Ureter (tissue), 1 donor: ENCODE measurements at regions not wholly inside any gene's neighbourhood (a gene's known extent, or its start where the extent isn't known, plus 50 kb on each side); places are given as distances from the start of the nearest gene placed in this dataset.

Experiments used
- DNase-seq: peaks from one replicate; pipeline ENCODE4 v3.0.0-alpha.2; 2020; ENCODE audit warnings: low spot score
- donor health status: DM: yes; HTN: yes; CAD: no.

GRCh38 chr4:164402554-164402953, 351.4 kb upstream of the SMIM31 start:
- no peak for DNase-seq

GRCh38 chr4:164405774-164406173, 348.2 kb upstream of the SMIM31 start:
- DNase-seq: no peak

- no peak for DNase-seq
Observed at GRCh38 chr4:164408831-164409230, 345.1 kb upstream of the SMIM31 start.

GRCh38 chr4:164410401-164410800, 343.5 kb upstream of the SMIM31 start:
- DNase-seq: no peak

- DNase-seq: no peak
Observed at GRCh38 chr4:164412246-164412645, 341.7 kb upstream of the SMIM31 start.

- no peak for DNase-seq
Observed at GRCh38 chr4:164413743-164414142, 340.2 kb upstream of the SMIM31 start.

GRCh38 chr4:164423819-164424218, 330.1 kb upstream of the SMIM31 start:
- no peak for DNase-seq

GRCh38 chr4:164424846-164425245, 329.1 kb upstream of the SMIM31 start:
- no peak for DNase-seq

- no peak for DNase-seq
Observed at GRCh38 chr4:164428561-164428960, 325.4 kb upstream of the SMIM31 start.

- no peak for DNase-seq
Observed at GRCh38 chr4:164438321-164438720, 315.6 kb upstream of the SMIM31 start.

- no peak for DNase-seq
Observed at GRCh38 chr4:164439037-164439436, 314.9 kb upstream of the SMIM31 start.

- no peak for DNase-seq
Observed at GRCh38 chr4:164440199-164440598, 313.7 kb upstream of the SMIM31 start.

GRCh38 chr4:164441109-164441508, 312.8 kb upstream of the SMIM31 start:
- no peak for DNase-seq

GRCh38 chr4:164442180-164442579, 311.8 kb upstream of the SMIM31 start:
- DNase-seq: no peak

- DNase-seq: no peak
Observed at GRCh38 chr4:164446516-164446915, 307.4 kb upstream of the SMIM31 start.

- DNase-seq: no peak
Observed at GRCh38 chr4:164461901-164462300, 292.0 kb upstream of the SMIM31 start.

- DNase-seq: no peak
Observed at GRCh38 chr4:164462471-164462870, 291.5 kb upstream of the SMIM31 start.

GRCh38 chr4:164464313-164464712, 289.6 kb upstream of the SMIM31 start:
- DNase-seq: no peak

- DNase-seq: no peak
Observed at GRCh38 chr4:164467493-164467892, 286.4 kb upstream of the SMIM31 start.

GRCh38 chr4:164481306-164482091, 272.4 kb upstream of the SMIM31 start:
- no peak for DNase-seq

GRCh38 chr4:164482092-164482404, 271.9 kb upstream of the SMIM31 start:
- DNase-seq: no peak

GRCh38 chr4:164482758-164483157, 271.2 kb upstream of the SMIM31 start:
- DNase-seq: no peak

GRCh38 chr4:164483711-164484110, 270.2 kb upstream of the SMIM31 start:
- DNase-seq: no peak

GRCh38 chr4:164484551-164484950, 269.4 kb upstream of the SMIM31 start:
- DNase-seq: no peak
